ENCODE measurements at regions not wholly inside any gene's neighbourhood (a gene's known extent, or its start where the extent isn't known, plus 50 kb on each side); places are given as distances from the start of the nearest gene placed in this dataset.
"Not testable (repeated sequence)": the region's sequence is repeated elsewhere in the genome, so short reads cannot be mapped to it uniquely, and the experiment has no call there.

- FAIRE-seq, result no peak
- Histone ChIP-seq H3K4me3 (no peak overlapping the region), H3K4me1 (no peaks in the 10 kb centered on the region), H3K4me2 (no peak overlapping the region), H3K9me3 (no peaks in the 10 kb centered on the region), H3K27ac (no peak overlapping the region)
- ChIA-PET CTCF (no interaction called here), POLR2A (no interaction called here)
- DNase-seq (ENCODE audit: low read depth in 1 of 2, low spot score in 1 of 2), result no peak
- no peak for ATAC-seq
- WGBS (ENCODE audit: missing lambda C conversion rate), result 75% methylated on average over 2 of the region's 2 CpGs
- TF ChIP-seq, protein P1, sequence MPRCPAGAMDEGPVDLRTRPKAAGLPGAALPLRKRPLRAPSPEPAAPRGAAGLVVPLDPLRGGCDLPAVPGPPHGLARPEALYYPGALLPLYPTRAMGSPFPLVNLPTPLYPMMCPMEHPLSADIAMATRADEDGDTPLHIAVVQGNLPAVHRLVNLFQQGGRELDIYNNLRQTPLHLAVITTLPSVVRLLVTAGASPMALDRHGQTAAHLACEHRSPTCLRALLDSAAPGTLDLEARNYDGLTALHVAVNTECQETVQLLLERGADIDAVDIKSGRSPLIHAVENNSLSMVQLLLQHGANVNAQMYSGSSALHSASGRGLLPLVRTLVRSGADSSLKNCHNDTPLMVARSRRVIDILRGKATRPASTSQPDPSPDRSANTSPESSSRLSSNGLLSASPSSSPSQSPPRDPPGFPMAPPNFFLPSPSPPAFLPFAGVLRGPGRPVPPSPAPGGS (IDR thresholded peaks at IDR 0.05), result no peak
- TF ChIP-seq, protein P2, sequence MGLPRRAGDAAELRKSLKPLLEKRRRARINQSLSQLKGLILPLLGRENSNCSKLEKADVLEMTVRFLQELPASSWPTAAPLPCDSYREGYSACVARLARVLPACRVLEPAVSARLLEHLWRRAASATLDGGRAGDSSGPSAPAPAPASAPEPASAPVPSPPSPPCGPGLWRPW (IDR thresholded peaks at IDR 0.05), result no peak
Measured at GRCh38 chr2:157004789-157005188, 252.7 kb upstream of the GALNT5 start.

DNA sequence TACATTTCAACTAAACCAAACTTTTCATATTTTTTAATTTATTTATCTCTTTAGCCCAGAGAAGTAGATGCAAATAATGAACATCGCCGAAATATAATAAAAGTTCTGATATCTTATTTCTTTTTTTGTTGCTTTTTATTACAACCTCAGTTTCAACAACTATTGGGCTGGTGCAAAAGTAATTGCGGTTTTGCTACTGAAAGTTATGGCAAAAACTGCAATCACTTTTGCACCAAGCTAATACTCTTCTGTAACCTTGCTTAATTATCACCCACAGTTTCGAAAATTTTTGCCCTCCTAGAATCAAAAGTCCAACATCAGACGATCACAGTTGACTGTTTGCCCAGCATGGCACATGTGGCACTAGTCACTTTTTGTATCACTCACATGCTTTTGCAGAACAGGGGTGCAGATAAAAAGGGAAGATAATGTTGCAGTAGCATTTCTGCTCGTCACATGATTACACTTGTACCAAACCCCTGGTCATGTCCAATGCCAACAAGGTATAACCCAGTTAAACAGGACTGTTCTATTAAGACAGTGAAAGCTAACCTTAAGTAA is 242.4 kb upstream of the GALNT5 start:
- WGBS (ENCODE audit: missing lambda C conversion rate), result 70% methylated on average over 6 of the region's 6 CpGs
- no peak for FAIRE-seq
- Histone ChIP-seq H3K4me3 (no peak overlapping the region), H3K4me2 (no peak overlapping the region), H3K27ac (no peak overlapping the region), H3K4me1 (no peaks in the 10 kb centered on the region), H3K9me3 (no peaks in the 10 kb centered on the region)
- no peak for ATAC-seq
- DNase-seq (ENCODE audit: low read depth in 1 of 2, low spot score in 1 of 2), result no peak
- TF ChIP-seq REST (IDR thresholded peaks at IDR 0.05) (no peak), MAX (IDR thresholded peaks at IDR 0.05) (no peak), ESRRA (IDR thresholded peaks at IDR 0.05; ENCODE audit: borderline replicate concordance, low read length) (no peak), FOXS1 (CRISPR knock-in tag; IDR thresholded peaks at IDR 0.05) (no peak), FOSB (CRISPR knock-in tag; IDR thresholded peaks at IDR 0.05) (no peak), CBX8 (IDR thresholded peaks at IDR 0.05) (no peak), BHLHE40 (IDR thresholded peaks at IDR 0.05; ENCODE audit: low read depth, low read length) (no peak), EHMT2 (IDR thresholded peaks at IDR 0.05; ENCODE audit: low read depth) (no peak), RNF2 (IDR thresholded peaks at IDR 0.05; ENCODE audit: borderline replicate concordance, low read depth) (no peak), TP53 (CRISPR knock-in tag; IDR thresholded peaks at IDR 0.05) (no peak)
- TF ChIP-seq, protein P1 (IDR thresholded peaks at IDR 0.05), result no peak
- TF ChIP-seq, protein P3, sequence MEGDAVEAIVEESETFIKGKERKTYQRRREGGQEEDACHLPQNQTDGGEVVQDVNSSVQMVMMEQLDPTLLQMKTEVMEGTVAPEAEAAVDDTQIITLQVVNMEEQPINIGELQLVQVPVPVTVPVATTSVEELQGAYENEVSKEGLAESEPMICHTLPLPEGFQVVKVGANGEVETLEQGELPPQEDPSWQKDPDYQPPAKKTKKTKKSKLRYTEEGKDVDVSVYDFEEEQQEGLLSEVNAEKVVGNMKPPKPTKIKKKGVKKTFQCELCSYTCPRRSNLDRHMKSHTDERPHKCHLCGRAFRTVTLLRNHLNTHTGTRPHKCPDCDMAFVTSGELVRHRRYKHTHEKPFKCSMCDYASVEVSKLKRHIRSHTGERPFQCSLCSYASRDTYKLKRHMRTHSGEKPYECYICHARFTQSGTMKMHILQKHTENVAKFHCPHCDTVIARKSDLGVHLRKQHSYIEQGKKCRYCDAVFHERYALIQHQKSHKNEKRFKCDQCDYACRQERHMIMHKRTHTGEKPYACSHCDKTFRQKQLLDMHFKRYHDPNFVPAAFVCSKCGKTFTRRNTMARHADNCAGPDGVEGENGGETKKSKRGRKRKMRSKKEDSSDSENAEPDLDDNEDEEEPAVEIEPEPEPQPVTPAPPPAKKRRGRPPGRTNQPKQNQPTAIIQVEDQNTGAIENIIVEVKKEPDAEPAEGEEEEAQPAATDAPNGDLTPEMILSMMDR (IDR thresholded peaks at IDR 0.05), result no peak
- ChIA-PET POLR2A (no interaction called here), CTCF (no interaction called here)

DNA sequence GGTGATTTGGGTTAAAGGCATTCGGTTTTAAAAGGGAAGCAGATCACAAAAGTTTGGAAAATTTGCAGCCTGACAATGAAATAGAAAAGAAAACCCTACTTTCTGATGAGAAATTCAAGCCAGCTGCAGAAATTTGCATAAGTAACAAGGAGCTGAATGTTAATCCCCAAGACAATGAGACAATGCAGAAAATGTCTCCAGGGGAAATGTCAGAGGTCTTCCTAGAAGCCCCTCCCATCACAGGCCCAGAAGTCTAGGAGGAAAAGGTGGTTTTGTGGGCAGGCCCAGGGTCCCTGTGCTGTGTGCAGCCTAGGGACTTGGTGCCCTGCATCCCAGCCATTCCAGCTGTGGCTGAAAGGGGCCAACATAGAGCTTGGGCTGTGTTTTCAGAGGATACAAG is 234.2 kb upstream of the GALNT5 start:
- H3K4me2 ChIP-seq; H3K27ac ChIP-seq; H3K4me3 ChIP-seq; CTCF ChIA-PET; H3K9me3 ChIP-seq; POLR2A ChIA-PET; ATAC-seq; FAIRE-seq; H3K4me1 ChIP-seq; DNase-seq (ENCODE audit: low read depth in 1 of 2, low spot score in 1 of 2): not testable (repeated sequence)
- 11% methylated on average over 1 of the region's 1 CpG for WGBS (ENCODE audit: missing lambda C conversion rate)

Measured in A549 (cell line).